DND-41 (cell line): ENCODE measurements at regions not wholly inside any gene's neighbourhood (a gene's known extent, or its start where the extent isn't known, plus 50 kb on each side); places are given as distances from the start of the nearest gene placed in this dataset.

Experiments used
- ATAC-seq: fragments of 200-7000 bp; cut with Tn5 transposase; 3 replicates; pipeline ENCODE4 v1.9.1; 2021; ENCODE audit warnings: low read depth; ENCODE audit not compliant: insufficient read depth
- DNase-seq: peaks from one replicate; pipeline ENCODE4 v3.0.0-alpha.2; 2020
- H2AFZ ChIP-seq: 2 replicates; pipeline ENCODE4 v1.6.0; 2012; ENCODE audit warnings: low read depth, low read length
- H3K27ac ChIP-seq: 2 replicates; pipeline ENCODE4 v1.5.1; 2012; ENCODE audit warnings: low read length, inconsistent platforms
- H3K27me3 ChIP-seq: fragments of 200-600 bp; sonication (generic); 2 replicates; pipeline ENCODE4 v1.6.0; 2012; ENCODE audit warnings: low read length, mild to moderate bottlenecking, inconsistent platforms; ENCODE audit not compliant: insufficient read depth, poor library complexity
- H3K36me3 ChIP-seq: 2 replicates; pipeline ENCODE4 v1.5.1; 2012; ENCODE audit warnings: low read length, inconsistent platforms; ENCODE audit not compliant: insufficient read depth
- H3K4me1 ChIP-seq: 2 replicates; pipeline ENCODE4 v1.5.1; 2012; ENCODE audit warnings: mild to moderate bottlenecking, low read length; ENCODE audit not compliant: insufficient read depth
- H3K4me2 ChIP-seq: 2 replicates; pipeline ENCODE4 v1.6.0; 2012; ENCODE audit warnings: mild to moderate bottlenecking, moderate library complexity, low read length, inconsistent platforms; ENCODE audit not compliant: insufficient read depth
- H3K4me3 ChIP-seq, 2 experiments: fragments of 200-600 bp in 1 of 2; shearing (Covaris generic) in 1 of 2; 2 replicates each; pipeline ENCODE4 v1.5.1; 2012 to 2016; ENCODE audit warnings: inconsistent platforms in 2 of 2, low read length in 2 of 2, mild to moderate bottlenecking in 2 of 2, low read depth in 1 of 2, moderate library complexity in 1 of 2
- H3K79me2 ChIP-seq: 2 replicates; pipeline ENCODE4 v1.6.0; 2012; ENCODE audit warnings: low read length, inconsistent platforms; ENCODE audit not compliant: insufficient read depth
- H3K9ac ChIP-seq: 2 replicates; pipeline ENCODE4 v1.6.0; 2012; ENCODE audit warnings: low read depth, mild to moderate bottlenecking, inconsistent platforms, low read length, moderate library complexity
- H3K9me3 ChIP-seq: 2 replicates; pipeline ENCODE4 v1.5.1; 2012; ENCODE audit warnings: low read length, moderate library complexity, mild to moderate bottlenecking, inconsistent platforms; ENCODE audit not compliant: insufficient read depth, severe bottlenecking
- H4K20me1 ChIP-seq: 2 replicates; pipeline ENCODE4 v1.6.0; 2012; ENCODE audit warnings: low read length; ENCODE audit not compliant: insufficient read depth
- EZH2 ChIP-seq: IDR thresholded peaks from 3 replicates; pipeline ENCODE4 v1.6.1; 2012; ENCODE audit warnings: borderline replicate concordance, low read depth, mild to moderate bottlenecking, moderate library complexity, low read length, inconsistent platforms; ENCODE audit not compliant: severe bottlenecking
- TF ChIP-seq, protein P1 (sequence below): IDR thresholded peaks from 2 replicates; pipeline ENCODE4 v1.5.1; 2012; ENCODE audit warnings: borderline replicate concordance, low read length, moderate library complexity, mild to moderate bottlenecking; ENCODE audit not compliant: poor library complexity, severe bottlenecking; ENCODE audit errors: extremely low read depth

DNA sequence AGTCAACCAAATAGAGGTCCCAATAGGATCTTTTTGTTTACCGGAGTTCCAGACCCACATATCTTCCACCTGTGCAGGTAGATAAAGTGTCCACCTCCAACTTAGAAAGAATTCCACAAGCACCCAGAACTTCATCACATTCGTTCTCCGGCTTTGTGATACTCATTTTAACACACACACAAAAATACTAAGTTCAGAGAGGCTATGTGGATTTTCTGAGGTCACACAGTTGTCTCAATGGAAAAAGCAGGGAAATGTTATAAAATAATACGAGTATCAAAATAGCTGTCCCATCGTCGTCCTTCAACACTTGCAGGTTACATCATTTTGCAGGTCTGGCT, 137.5 kb downstream of the TMCO5A start:
- Histone ChIP-seq H3K79me2 (no peaks in the 10 kb centered on the region), H3K27me3 (no peaks in the 10 kb centered on the region), H3K9me3 (no peaks in the 10 kb centered on the region), H3K27ac (no peak overlapping the region), H3K4me2 (no peak overlapping the region), H4K20me1 (no peaks in the 10 kb centered on the region), H3K4me1 (no peaks in the 10 kb centered on the region), H3K4me3 (no peak overlapping the region), H2AFZ (no peak overlapping the region), H3K9ac (no peak overlapping the region), H3K36me3 (no peaks in the 10 kb centered on the region)
- no peak for ATAC-seq
- TF ChIP-seq EZH2, result no peak
- TF ChIP-seq, protein P1, sequence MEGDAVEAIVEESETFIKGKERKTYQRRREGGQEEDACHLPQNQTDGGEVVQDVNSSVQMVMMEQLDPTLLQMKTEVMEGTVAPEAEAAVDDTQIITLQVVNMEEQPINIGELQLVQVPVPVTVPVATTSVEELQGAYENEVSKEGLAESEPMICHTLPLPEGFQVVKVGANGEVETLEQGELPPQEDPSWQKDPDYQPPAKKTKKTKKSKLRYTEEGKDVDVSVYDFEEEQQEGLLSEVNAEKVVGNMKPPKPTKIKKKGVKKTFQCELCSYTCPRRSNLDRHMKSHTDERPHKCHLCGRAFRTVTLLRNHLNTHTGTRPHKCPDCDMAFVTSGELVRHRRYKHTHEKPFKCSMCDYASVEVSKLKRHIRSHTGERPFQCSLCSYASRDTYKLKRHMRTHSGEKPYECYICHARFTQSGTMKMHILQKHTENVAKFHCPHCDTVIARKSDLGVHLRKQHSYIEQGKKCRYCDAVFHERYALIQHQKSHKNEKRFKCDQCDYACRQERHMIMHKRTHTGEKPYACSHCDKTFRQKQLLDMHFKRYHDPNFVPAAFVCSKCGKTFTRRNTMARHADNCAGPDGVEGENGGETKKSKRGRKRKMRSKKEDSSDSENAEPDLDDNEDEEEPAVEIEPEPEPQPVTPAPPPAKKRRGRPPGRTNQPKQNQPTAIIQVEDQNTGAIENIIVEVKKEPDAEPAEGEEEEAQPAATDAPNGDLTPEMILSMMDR, result no peak
- DNase-seq, result no peak

DNA sequence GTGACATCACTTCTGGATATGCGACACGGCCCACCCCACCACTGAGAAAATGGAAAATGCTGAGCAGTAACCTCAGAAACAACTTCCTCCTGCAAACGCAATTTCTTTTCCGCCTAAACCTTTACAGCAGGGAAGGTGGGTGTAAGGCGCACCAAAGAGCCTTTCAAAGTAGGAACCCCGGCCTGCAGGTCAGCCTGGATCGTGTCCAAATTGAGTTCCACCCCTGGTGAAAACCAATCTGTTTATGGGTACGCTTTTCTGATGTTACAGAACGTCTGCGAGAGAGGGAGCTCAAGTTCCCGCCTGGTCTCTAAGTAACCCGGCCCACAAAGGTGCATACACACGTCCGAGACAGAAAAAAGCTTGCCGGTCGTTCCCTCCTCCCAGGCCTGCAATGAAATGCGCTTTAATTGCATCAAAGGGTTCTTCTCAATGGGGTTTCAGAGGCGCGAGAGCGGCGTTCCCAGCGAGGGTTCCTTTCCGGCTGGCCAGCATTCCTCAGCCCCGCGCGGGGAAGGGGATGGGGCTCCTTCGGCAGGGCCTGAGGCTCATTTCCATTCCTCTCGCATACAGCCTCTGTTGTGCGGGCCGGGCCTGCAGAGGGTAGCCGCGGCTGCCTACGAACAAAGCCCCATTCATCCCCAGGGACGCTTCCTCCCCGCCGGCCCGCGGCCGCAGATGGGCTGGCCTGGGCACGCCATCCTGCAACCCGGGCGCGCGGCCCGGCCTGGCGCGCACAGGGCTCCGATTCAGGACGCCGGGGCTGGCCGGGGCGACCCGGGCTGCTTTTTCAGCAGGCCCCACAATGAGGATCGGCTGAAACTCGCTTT, 138.1 kb downstream of the TMCO5A start:
- Histone ChIP-seq H3K27me3 (peaks cover 3% of the 10 kb centered on the region), H2AFZ (no peak overlapping the region), H3K79me2 (no peaks in the 10 kb centered on the region), H3K4me2 (no peak overlapping the region), H3K27ac (no peak overlapping the region), H3K4me3 (no peak overlapping the region), H3K9me3 (no peaks in the 10 kb centered on the region), H3K36me3 (no peaks in the 10 kb centered on the region), H3K4me1 (no peaks in the 10 kb centered on the region), H3K9ac (no peak overlapping the region), H4K20me1 (no peaks in the 10 kb centered on the region)
- no peak for TF ChIP-seq EZH2
- TF ChIP-seq, protein P1, result no peak
- ATAC-seq (no peak), DNase-seq (no peak)

DNA sequence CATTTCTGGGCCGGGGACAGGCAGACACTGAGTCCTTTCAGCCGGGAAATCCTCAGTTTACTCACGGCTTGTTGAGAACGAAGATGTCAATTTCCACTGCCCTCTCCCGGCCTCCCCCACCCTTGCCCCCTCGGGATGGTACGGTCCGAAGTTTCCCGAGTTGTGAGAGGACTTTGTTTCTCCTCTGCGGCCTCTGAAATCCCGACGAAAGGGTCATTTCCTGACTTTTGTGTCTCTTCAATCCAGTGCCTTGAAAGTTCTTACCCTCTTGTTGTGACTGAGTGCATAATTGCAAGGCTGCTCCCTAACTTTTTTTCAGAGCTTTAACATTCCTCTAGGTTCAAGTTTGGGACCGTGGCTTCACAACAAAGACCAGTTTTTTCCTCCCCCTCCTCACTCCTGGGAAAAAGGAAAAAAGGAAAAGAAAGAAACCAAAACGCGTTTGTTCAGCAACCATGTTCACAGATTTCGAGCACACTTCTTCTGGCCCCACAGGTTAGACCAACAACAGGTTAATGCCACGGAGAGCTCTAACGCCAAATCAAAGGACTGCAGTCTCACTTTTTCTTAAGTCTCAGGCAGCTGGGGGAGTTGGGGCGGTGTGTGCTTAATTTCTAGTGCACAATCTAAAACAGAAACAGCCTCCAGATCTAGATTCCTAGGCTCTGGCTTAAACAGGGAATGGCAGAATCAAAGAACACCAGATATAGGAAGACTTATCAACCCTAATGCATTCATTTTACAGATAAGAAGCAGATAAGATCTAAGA, 138.9 kb downstream of the TMCO5A start:
- H3K4me1 ChIP-seq, result no peaks in the 10 kb centered on the region

More for the DNA sequence above, 138.9 kb downstream of the TMCO5A start:
- Histone ChIP-seq H3K9me3 (no peaks in the 10 kb centered on the region), H3K4me2 (no peak overlapping the region), H3K9ac (no peak overlapping the region), H3K4me3 (no peak overlapping the region), H3K27me3 (peaks cover 3% of the 10 kb centered on the region), H3K27ac (no peak overlapping the region), H4K20me1 (no peaks in the 10 kb centered on the region), H3K36me3 (no peaks in the 10 kb centered on the region), H3K79me2 (no peaks in the 10 kb centered on the region), H2AFZ (no peak overlapping the region)
- DNase-seq, result no peak
- no peak for ATAC-seq
- TF ChIP-seq, protein P1, result no peak
- no peak for TF ChIP-seq EZH2
